ENCODE measurements at regions not wholly inside any gene's neighbourhood (a gene's known extent, or its start where the extent isn't known, plus 50 kb on each side); places are given as distances from the start of the nearest gene placed in this dataset.

- Histone ChIP-seq H3K79me2 (ENCODE audit: control insufficient read depth, insufficient read depth, low read length) (no peaks in the 10 kb centered on the region), H3K4me2 (ENCODE audit: control insufficient read depth, insufficient read depth) (no peak overlapping the region), H2AFZ (ENCODE audit: control insufficient read depth, low read depth, low read length) (no peak overlapping the region), H3K9me3 (replicated peaks; ENCODE audit: control insufficient read depth, insufficient read depth, low read length) (no peaks in the 10 kb centered on the region), H3K27me3 (replicated peaks in 1 of 2; ENCODE audit: control insufficient read depth in 2 of 2, insufficient read depth in 2 of 2, low read length in 1 of 2) (no peaks in the 10 kb centered on the region; a peak in 1 of 4 replicates), H3K36me3 (ENCODE audit: control insufficient read depth in 2 of 2, insufficient read depth in 2 of 2, low read length in 1 of 2) (no peaks in the 10 kb centered on the region), H3K4me3 (no peak overlapping the region), H3K27ac (ENCODE audit: control insufficient read depth, insufficient read depth) (no peak overlapping the region), H4K20me1 (ENCODE audit: control insufficient read depth, insufficient read depth) (no peaks in the 10 kb centered on the region), H3K9ac (ENCODE audit: control insufficient read depth, insufficient read depth, low read length) (no peak overlapping the region), H3K4me1 (ENCODE audit: control insufficient read depth, insufficient read depth, low read length) (no peaks in the 10 kb centered on the region)
- in situ Hi-C loops (cut with MboI): no loop called here
- SMC1A ChIA-PET (ENCODE audit: uncharacterized antibody, unreplicated experiment): no interaction called here
- WGBS (ENCODE audit: insufficient coverage, insufficient replicate concordance, low lambda C conversion rate, missing lambda C conversion rate): 52% methylated on average over 1 of the region's 1 CpG
- ATAC-seq (no peak), DNase-seq (ENCODE audit: low read depth, low spot score) (no peak), FAIRE-seq (no peak)
- intact Hi-C loops (cut with micrococcal nuclease; ENCODE audit: unreplicated experiment): no loop called here
- RAD21 ChIA-PET (ENCODE audit: unreplicated experiment): no interaction called here
- BruUV-seq (replicated peaks): no TSS peak
- POLR2A ChIA-PET: no interaction called here
- CTCF ChIA-PET: no interaction called here
- TF ChIP-seq, protein P1, sequence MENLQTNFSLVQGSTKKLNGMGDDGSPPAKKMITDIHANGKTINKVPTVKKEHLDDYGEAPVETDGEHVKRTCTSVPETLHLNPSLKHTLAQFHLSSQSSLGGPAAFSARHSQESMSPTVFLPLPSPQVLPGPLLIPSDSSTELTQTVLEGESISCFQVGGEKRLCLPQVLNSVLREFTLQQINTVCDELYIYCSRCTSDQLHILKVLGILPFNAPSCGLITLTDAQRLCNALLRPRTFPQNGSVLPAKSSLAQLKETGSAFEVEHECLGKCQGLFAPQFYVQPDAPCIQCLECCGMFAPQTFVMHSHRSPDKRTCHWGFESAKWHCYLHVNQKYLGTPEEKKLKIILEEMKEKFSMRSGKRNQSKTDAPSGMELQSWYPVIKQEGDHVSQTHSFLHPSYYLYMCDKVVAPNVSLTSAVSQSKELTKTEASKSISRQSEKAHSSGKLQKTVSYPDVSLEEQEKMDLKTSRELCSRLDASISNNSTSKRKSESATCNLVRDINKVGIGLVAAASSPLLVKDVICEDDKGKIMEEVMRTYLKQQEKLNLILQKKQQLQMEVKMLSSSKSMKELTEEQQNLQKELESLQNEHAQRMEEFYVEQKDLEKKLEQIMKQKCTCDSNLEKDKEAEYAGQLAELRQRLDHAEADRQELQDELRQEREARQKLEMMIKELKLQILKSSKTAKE (IDR thresholded peaks at IDR 0.05; ENCODE audit: low read depth, poor library complexity, severe bottlenecking): no peak
- no peak for TF ChIP-seq CBFB (IDR thresholded peaks at IDR 0.05; ENCODE audit: low read depth)
- no peak for TF ChIP-seq NFXL1 (IDR thresholded peaks at IDR 0.05; ENCODE audit: borderline replicate concordance)
- no peak for TF ChIP-seq PAX8 (IDR thresholded peaks at IDR 0.05)
- no peak for TF ChIP-seq CBX5 (IDR thresholded peaks at IDR 0.05; ENCODE audit: low read depth)
- TF ChIP-seq, protein P2, sequence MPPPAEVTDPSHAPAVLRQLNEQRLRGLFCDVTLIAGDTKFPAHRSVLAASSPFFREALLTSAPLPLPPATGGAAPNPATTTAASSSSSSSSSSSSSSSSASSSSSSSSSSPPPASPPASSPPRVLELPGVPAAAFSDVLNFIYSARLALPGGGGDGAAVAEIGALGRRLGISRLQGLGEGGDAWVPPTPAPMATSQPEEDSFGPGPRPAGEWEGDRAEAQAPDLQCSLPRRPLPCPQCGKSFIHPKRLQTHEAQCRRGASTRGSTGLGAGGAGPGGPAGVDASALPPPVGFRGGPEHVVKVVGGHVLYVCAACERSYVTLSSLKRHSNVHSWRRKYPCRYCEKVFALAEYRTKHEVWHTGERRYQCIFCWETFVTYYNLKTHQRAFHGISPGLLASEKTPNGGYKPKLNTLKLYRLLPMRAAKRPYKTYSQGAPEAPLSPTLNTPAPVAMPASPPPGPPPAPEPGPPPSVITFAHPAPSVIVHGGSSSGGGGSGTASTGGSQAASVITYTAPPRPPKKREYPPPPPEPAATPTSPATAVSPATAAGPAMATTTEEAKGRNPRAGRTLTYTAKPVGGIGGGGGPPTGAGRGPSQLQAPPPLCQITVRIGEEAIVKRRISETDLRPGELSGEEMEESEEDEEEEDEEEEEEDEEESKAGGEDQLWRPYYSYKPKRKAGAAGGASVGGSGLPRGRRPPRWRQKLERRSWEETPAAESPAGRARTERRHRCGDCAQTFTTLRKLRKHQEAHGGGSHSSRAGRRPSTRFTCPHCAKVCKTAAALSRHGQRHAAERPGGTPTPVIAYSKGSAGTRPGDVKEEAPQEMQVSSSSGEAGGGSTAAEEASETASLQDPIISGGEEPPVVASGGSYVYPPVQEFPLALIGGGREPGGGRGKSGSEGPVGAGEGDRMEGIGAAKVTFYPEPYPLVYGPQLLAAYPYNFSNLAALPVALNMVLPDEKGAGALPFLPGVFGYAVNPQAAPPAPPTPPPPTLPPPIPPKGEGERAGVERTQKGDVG (CRISPR knock-in tag; IDR thresholded peaks at IDR 0.05): no peak
- TF ChIP-seq MTA3 (IDR thresholded peaks at IDR 0.05; ENCODE audit: borderline replicate concordance, low read length): no peak
- no peak for TF ChIP-seq NFIC (IDR thresholded peaks at IDR 0.05; ENCODE audit: low read depth, low read length)
- no peak for TF ChIP-seq SMC3 (IDR thresholded peaks at IDR 0.05; ENCODE audit: borderline replicate concordance, low read length)
- TF ChIP-seq TAF1 (IDR thresholded peaks at IDR 0.05; ENCODE audit: borderline replicate concordance, low read depth, low read length): no peak
- no peak for TF ChIP-seq KAT2A (conservative IDR thresholded peaks at IDR 0.05; ENCODE audit: control insufficient read depth, low read depth, low read length)
- TF ChIP-seq, protein P3, sequence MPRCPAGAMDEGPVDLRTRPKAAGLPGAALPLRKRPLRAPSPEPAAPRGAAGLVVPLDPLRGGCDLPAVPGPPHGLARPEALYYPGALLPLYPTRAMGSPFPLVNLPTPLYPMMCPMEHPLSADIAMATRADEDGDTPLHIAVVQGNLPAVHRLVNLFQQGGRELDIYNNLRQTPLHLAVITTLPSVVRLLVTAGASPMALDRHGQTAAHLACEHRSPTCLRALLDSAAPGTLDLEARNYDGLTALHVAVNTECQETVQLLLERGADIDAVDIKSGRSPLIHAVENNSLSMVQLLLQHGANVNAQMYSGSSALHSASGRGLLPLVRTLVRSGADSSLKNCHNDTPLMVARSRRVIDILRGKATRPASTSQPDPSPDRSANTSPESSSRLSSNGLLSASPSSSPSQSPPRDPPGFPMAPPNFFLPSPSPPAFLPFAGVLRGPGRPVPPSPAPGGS (IDR thresholded peaks at IDR 0.05; ENCODE audit: borderline replicate concordance, insufficient read depth, low read depth, low read length, poor library complexity, severe bottlenecking): no peak
- TF ChIP-seq, protein P4, sequence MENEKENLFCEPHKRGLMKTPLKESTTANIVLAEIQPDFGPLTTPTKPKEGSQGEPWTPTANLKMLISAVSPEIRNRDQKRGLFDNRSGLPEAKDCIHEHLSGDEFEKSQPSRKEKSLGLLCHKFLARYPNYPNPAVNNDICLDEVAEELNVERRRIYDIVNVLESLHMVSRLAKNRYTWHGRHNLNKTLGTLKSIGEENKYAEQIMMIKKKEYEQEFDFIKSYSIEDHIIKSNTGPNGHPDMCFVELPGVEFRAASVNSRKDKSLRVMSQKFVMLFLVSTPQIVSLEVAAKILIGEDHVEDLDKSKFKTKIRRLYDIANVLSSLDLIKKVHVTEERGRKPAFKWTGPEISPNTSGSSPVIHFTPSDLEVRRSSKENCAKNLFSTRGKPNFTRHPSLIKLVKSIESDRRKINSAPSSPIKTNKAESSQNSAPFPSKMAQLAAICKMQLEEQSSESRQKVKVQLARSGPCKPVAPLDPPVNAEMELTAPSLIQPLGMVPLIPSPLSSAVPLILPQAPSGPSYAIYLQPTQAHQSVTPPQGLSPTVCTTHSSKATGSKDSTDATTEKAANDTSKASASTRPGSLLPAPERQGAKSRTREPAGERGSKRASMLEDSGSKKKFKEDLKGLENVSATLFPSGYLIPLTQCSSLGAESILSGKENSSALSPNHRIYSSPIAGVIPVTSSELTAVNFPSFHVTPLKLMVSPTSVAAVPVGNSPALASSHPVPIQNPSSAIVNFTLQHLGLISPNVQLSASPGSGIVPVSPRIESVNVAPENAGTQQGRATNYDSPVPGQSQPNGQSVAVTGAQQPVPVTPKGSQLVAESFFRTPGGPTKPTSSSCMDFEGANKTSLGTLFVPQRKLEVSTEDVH (IDR thresholded peaks at IDR 0.05; ENCODE audit: low read depth, partially characterized antibody): no peak
Measured at GRCh38 chr1:218670875-218671274, 325.7 kb downstream of the TGFB2 start.

Data from GM12878 (cell line).